DND-41 (cell line): ENCODE measurements at regions not wholly inside any gene's neighbourhood (a gene's known extent, or its start where the extent isn't known, plus 50 kb on each side); places are given as distances from the start of the nearest gene placed in this dataset.
"Not testable (repeated sequence)": the region's sequence is repeated elsewhere in the genome, so short reads cannot be mapped to it uniquely, and the experiment has no call there.

Experiments
- ATAC-seq: fragments of 200-7000 bp; cut with Tn5 transposase; 3 replicates; pipeline ENCODE4 v1.9.1; 2021; ENCODE audit warnings: low read depth; ENCODE audit not compliant: insufficient read depth
- DNase-seq: peaks from one replicate; pipeline ENCODE4 v3.0.0-alpha.2; 2020
- H2AFZ ChIP-seq: 2 replicates; pipeline ENCODE4 v1.6.0; 2012; ENCODE audit warnings: low read depth, low read length
- H3K27ac ChIP-seq: 2 replicates; pipeline ENCODE4 v1.5.1; 2012; ENCODE audit warnings: low read length, inconsistent platforms
- H3K27me3 ChIP-seq: fragments of 200-600 bp; sonication (generic); 2 replicates; pipeline ENCODE4 v1.6.0; 2012; ENCODE audit warnings: low read length, mild to moderate bottlenecking, inconsistent platforms; ENCODE audit not compliant: insufficient read depth, poor library complexity
- H3K36me3 ChIP-seq: 2 replicates; pipeline ENCODE4 v1.5.1; 2012; ENCODE audit warnings: low read length, inconsistent platforms; ENCODE audit not compliant: insufficient read depth
- H3K4me1 ChIP-seq: 2 replicates; pipeline ENCODE4 v1.5.1; 2012; ENCODE audit warnings: mild to moderate bottlenecking, low read length; ENCODE audit not compliant: insufficient read depth
- H3K4me2 ChIP-seq: 2 replicates; pipeline ENCODE4 v1.6.0; 2012; ENCODE audit warnings: mild to moderate bottlenecking, moderate library complexity, low read length, inconsistent platforms; ENCODE audit not compliant: insufficient read depth
- H3K4me3 ChIP-seq, 2 experiments: fragments of 200-600 bp in 1 of 2; shearing (Covaris generic) in 1 of 2; 2 replicates each; pipeline ENCODE4 v1.5.1; 2012 to 2016; ENCODE audit warnings: inconsistent platforms in 2 of 2, low read length in 2 of 2, mild to moderate bottlenecking in 2 of 2, low read depth in 1 of 2, moderate library complexity in 1 of 2
- H3K79me2 ChIP-seq: 2 replicates; pipeline ENCODE4 v1.6.0; 2012; ENCODE audit warnings: low read length, inconsistent platforms; ENCODE audit not compliant: insufficient read depth
- H3K9ac ChIP-seq: 2 replicates; pipeline ENCODE4 v1.6.0; 2012; ENCODE audit warnings: low read depth, mild to moderate bottlenecking, inconsistent platforms, low read length, moderate library complexity
- H3K9me3 ChIP-seq: 2 replicates; pipeline ENCODE4 v1.5.1; 2012; ENCODE audit warnings: low read length, moderate library complexity, mild to moderate bottlenecking, inconsistent platforms; ENCODE audit not compliant: insufficient read depth, severe bottlenecking
- H4K20me1 ChIP-seq: 2 replicates; pipeline ENCODE4 v1.6.0; 2012; ENCODE audit warnings: low read length; ENCODE audit not compliant: insufficient read depth
- CTCF ChIP-seq: IDR thresholded peaks from 2 replicates; pipeline ENCODE4 v1.5.1; 2012; ENCODE audit warnings: borderline replicate concordance, low read length, moderate library complexity, mild to moderate bottlenecking; ENCODE audit not compliant: poor library complexity, severe bottlenecking; ENCODE audit errors: extremely low read depth
- EZH2 ChIP-seq: IDR thresholded peaks from 3 replicates; pipeline ENCODE4 v1.6.1; 2012; ENCODE audit warnings: borderline replicate concordance, low read depth, mild to moderate bottlenecking, moderate library complexity, low read length, inconsistent platforms; ENCODE audit not compliant: severe bottlenecking

GRCh38 chr1:229170274-229170673, 100.6 kb upstream of the RAB4A start:
- Histone ChIP-seq H3K4me1 (no peaks in the 10 kb centered on the region), H4K20me1 (no peaks in the 10 kb centered on the region; the same call in 1 of the 2 replicates), H3K9ac (no peak overlapping the region), H2AFZ (no peak overlapping the region), H3K27me3 (peaks cover 16% of the 10 kb centered on the region), H3K4me3 (no peak overlapping the region), H3K9me3 (no peaks in the 10 kb centered on the region), H3K36me3 (no peaks in the 10 kb centered on the region), H3K27ac (no peak overlapping the region), H3K4me2 (no peak overlapping the region), H3K79me2 (no peaks in the 10 kb centered on the region)
- TF ChIP-seq CTCF (no peak), EZH2 (no peak)
- ATAC-seq, result no peak
- no peak for DNase-seq

DNA sequence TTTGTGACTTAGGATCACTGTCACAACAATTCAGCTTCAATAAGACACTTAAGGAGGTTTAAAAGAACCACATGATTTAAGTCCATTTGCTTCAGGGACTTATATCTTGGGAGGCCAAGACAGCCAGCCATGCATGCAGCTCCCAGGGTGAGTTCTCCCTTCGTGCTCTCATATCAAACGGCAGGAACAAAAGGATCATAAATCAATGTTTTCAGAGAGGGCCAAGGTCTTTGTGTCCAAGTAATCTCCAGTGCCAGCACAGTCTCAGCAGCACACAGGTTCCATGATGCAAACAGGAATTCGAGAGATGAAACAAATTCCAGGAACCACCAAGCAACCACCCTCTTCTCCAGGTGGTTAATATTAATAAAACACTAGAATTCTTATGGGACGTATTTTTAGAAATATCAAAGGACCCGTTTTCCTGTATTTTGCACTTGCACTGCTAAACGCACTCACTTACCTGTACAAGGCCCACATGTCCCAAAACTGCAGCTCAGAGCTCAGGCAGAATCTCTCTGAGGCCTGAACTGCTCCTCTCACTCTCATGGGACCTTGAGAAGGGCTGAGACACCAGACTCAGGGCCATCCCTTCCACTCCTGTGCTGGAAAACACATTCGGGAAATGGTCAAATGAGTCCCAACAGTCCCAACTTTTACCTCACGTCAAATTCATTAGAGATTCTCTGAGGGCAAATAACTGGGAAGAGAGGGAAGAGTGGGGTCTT, 100.0 kb upstream of the RAB4A start:
- no peaks in the 10 kb centered on the region; the same call in 1 of the 2 replicates for H4K20me1 ChIP-seq
- TF ChIP-seq CTCF, result no peak
- no peak for TF ChIP-seq EZH2
- no peak overlapping the region for H2AFZ ChIP-seq
- peaks cover 12% of the 10 kb centered on the region for H3K27me3 ChIP-seq
- no peak for DNase-seq
- no peak overlapping the region for H3K9ac ChIP-seq
- no peak overlapping the region for H3K4me2 ChIP-seq
- no peaks in the 10 kb centered on the region for H3K9me3 ChIP-seq
- no peak overlapping the region for H3K27ac ChIP-seq
- H3K79me2 ChIP-seq, result no peaks in the 10 kb centered on the region
- no peaks in the 10 kb centered on the region for H3K36me3 ChIP-seq
- H3K4me3 ChIP-seq, result no peak overlapping the region
- no peaks in the 10 kb centered on the region for H3K4me1 ChIP-seq
- no peak for ATAC-seq

- H3K79me2 ChIP-seq, result no peaks in the 10 kb centered on the region
- no peak overlapping the region for H3K4me2 ChIP-seq
- H3K4me3 ChIP-seq, result no peak overlapping the region
- no peaks in the 10 kb centered on the region for H3K9me3 ChIP-seq
- peaks cover 9% of the 10 kb centered on the region for H3K27me3 ChIP-seq
- no peaks in the 10 kb centered on the region for H3K36me3 ChIP-seq
- no peak overlapping the region for H3K9ac ChIP-seq
- H3K4me1 ChIP-seq, result no peaks in the 10 kb centered on the region
- TF ChIP-seq EZH2 (no peak), CTCF (no peak)
- no peak overlapping the region for H2AFZ ChIP-seq
- H3K27ac ChIP-seq, result no peak overlapping the region
- ATAC-seq, result no peak
- H4K20me1 ChIP-seq, result no peaks in the 10 kb centered on the region; the same call in 1 of the 2 replicates
- no peak for DNase-seq
These were observed 99.0 kb upstream of the RAB4A start for GRCh38 chr1:229171934-229172333.

DNA sequence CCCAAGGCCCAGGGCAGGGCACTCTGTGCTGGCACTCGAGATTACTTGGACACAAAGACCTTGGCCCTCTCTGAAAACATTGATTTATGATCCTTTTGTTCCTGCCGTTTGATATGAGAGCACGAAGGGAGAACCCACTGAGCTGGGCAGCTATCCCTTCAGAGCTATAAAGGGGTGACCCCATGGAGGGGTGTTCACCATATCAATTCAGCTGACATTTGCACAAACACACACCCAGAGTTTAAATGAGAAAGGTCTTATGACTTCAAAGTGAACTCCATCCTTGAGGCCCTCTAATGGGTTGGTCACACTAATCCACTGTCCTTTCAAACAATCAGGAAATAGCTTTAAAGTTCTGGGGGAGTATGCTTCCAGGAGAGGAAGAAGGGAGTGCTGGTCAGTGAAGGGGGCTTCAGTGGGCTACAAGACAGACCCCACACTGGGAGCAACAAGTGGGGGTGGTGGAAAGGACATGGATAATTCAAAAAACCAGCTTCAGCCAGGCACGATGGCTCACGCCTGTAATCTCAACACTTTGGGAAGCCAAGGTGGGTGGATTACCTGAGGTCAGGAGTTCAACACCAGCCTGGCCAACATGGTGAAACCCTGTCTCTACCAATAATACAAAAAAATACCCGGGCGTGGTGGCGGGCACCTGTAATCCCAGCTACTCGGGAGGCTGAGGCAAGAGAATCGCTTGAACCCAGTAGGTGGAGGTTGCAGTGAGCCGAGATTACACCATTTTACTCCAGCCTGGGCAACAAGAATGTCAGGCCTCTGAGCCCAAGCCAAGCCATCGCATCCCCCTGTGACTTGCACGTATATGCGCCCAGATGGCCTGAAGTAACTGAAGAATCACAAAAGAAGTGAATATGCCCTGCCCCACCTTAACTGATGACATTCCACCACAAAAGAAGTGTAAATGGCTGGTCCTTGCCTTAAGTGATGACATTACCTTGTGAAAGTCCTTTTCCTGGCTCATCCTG, 97.1 kb upstream of the RAB4A start:
- H3K4me3 ChIP-seq, H3K27ac ChIP-seq, H3K36me3 ChIP-seq, H3K4me1 ChIP-seq, H3K27me3 ChIP-seq, H3K4me2 ChIP-seq, DNase-seq, H3K9ac ChIP-seq, H3K9me3 ChIP-seq, ATAC-seq, H4K20me1 ChIP-seq, H2AFZ ChIP-seq, H3K79me2 ChIP-seq: not testable (repeated sequence)

- ATAC-seq, result not testable (repeated sequence)
These were observed 95.6 kb upstream of the RAB4A start for GRCh38 chr1:229175297-229175696.

More at GRCh38 chr1:229175297-229175696, 95.6 kb upstream of the RAB4A start:
- not testable (repeated sequence) for H3K4me1 ChIP-seq, H3K27ac ChIP-seq, H3K9me3 ChIP-seq, H3K27me3 ChIP-seq, H3K4me3 ChIP-seq, H4K20me1 ChIP-seq, DNase-seq, H3K4me2 ChIP-seq, H3K9ac ChIP-seq, H2AFZ ChIP-seq, H3K36me3 ChIP-seq, H3K79me2 ChIP-seq
